ENCODE measurements at regions not wholly inside any gene's neighbourhood (a gene's known extent, or its start where the extent isn't known, plus 50 kb on each side); places are given as distances from the start of the nearest gene placed in this dataset.

DNA sequence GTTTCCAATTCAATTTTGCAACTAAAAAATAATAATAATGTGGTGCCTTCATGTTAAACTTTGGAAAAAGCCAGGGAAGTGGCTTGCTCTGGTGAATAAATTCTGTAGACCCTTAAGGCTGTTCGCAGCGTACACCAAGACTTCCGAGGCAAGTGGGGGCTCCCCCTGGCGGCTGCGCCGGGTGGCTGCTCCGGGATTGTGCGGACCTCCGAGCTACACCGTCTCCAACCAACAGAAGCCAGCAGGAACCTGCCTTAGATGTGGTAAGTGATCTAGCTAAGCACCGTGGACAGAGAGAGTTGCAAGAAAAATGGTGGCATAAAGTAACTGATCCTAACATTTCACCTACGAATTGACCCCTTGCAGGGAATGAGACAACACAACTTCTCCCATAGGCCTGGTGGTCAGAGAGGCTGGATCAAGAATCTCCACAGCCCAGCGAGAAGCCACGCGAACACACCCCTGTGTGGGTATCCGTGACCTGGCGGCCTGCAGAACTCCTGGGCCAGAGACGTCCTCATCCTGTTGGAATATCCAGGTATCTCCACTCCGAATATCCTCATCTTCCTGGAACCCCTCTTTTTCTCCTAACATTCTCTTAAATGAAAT lies 69.6 kb downstream of the TBXT start:
- Histone ChIP-seq H3K27ac (no peak overlapping the region), H3K9me3 (no peaks in the 10 kb centered on the region), H3K36me3 (no peaks in the 10 kb centered on the region), H3K4me1 (ENCODE audit: control insufficient read depth in 1 of 2, low read depth in 2 of 2) (no peaks in the 10 kb centered on the region), H3K4me3 (peak overlapping the region; percentile 30), H3K27me3 (replicated peaks; ENCODE audit: insufficient read depth) (no peaks in the 10 kb centered on the region)
- DNase-seq (ENCODE audit: low spot score) (no peak), ATAC-seq (ENCODE audit: insufficient number of reproducible peaks, low FRiP score, low read depth) (no peak)
- TF ChIP-seq, protein P1, sequence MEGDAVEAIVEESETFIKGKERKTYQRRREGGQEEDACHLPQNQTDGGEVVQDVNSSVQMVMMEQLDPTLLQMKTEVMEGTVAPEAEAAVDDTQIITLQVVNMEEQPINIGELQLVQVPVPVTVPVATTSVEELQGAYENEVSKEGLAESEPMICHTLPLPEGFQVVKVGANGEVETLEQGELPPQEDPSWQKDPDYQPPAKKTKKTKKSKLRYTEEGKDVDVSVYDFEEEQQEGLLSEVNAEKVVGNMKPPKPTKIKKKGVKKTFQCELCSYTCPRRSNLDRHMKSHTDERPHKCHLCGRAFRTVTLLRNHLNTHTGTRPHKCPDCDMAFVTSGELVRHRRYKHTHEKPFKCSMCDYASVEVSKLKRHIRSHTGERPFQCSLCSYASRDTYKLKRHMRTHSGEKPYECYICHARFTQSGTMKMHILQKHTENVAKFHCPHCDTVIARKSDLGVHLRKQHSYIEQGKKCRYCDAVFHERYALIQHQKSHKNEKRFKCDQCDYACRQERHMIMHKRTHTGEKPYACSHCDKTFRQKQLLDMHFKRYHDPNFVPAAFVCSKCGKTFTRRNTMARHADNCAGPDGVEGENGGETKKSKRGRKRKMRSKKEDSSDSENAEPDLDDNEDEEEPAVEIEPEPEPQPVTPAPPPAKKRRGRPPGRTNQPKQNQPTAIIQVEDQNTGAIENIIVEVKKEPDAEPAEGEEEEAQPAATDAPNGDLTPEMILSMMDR (IDR thresholded peaks at IDR 0.05) = peak; percentile 52

DNA sequence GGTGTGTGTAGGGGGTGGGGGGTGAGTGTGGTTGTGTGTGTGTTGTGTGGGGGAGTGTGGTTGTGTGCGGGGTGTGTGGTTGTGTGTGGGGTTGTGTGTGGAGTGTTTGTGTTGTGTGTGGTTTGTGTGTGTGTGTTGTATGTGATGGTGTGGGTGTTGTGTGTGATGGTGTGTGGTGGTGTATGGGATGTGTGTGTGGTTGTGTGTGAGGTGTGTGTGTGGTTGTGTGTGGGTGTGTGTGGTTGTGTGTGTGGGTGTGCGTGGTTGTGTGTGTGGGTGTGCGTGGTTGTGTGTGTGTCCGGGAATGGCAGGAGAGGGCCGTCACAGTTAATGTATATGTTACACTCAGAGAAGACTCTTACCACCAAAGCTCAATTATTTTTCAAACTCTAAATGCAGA lies 79.8 kb downstream of the TBXT start:
- Histone ChIP-seq H3K36me3 (no peaks in the 10 kb centered on the region), H3K4me3 (no peak overlapping the region), H3K4me1 (ENCODE audit: control insufficient read depth in 1 of 2, low read depth in 2 of 2) (no peaks in the 10 kb centered on the region), H3K9me3 (no peaks in the 10 kb centered on the region), H3K27ac (no peak overlapping the region), H3K27me3 (replicated peaks; ENCODE audit: insufficient read depth) (no peaks in the 10 kb centered on the region)
- DNase-seq (ENCODE audit: low spot score) = no peak
- no peak for ATAC-seq (ENCODE audit: insufficient number of reproducible peaks, low FRiP score, low read depth)
- TF ChIP-seq, protein P1 (IDR thresholded peaks at IDR 0.05) = no peak

DNA sequence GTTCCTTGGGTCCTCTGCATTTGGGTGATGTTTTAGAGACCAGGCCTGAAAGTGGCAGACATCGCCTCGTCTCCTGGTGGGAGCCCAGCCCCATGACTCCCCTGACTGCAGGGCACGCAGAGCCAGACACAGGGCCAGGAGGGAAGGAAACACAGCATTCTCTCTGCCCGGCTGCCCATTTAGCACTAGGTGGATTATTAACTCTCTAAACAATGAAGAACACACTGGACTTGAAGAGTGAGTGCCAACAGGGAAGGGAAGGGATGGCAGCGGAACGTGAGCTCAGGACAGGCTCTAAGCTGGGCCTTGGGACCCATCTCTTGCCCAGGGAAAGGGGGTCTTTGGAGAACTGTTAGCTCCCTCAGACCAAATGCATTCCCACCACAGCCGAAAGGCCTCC lies 80.4 kb downstream of the TBXT start:
- Histone ChIP-seq H3K4me3 (no peak overlapping the region), H3K27me3 (replicated peaks; ENCODE audit: insufficient read depth) (no peaks in the 10 kb centered on the region), H3K36me3 (no peaks in the 10 kb centered on the region), H3K4me1 (ENCODE audit: control insufficient read depth in 1 of 2, low read depth in 2 of 2) (no peaks in the 10 kb centered on the region), H3K9me3 (no peaks in the 10 kb centered on the region), H3K27ac (no peak overlapping the region)
- TF ChIP-seq, protein P1 (IDR thresholded peaks at IDR 0.05) = no peak
- DNase-seq (ENCODE audit: low spot score) = no peak
- no peak for ATAC-seq (ENCODE audit: insufficient number of reproducible peaks, low FRiP score, low read depth)

DNA sequence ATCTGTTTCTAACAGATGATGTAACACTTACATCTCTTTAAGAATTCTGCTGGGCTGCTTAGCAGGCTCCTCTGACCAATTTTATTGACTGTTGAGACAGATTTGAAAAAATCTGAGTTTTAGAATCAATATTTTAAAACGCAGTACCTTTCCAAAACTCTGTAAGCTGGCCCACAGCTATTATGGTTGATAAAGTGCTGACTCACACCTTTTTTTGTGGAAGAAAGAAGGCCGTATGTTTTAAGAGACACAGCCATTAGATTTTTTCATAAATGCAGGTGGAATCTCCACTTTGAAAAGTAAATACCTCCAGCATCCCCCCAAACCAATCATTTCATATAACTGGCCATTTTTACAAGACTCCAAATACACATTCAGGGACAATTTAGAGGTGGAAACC lies 82.2 kb downstream of the TBXT start:
- no peaks in the 10 kb centered on the region for H3K27me3 ChIP-seq (replicated peaks; ENCODE audit: insufficient read depth)
- no peaks in the 10 kb centered on the region for H3K36me3 ChIP-seq
- no peak overlapping the region for H3K4me3 ChIP-seq
- no peak for ATAC-seq (ENCODE audit: insufficient number of reproducible peaks, low FRiP score, low read depth)
- DNase-seq (ENCODE audit: low spot score) = no peak
- H3K9me3 ChIP-seq = no peaks in the 10 kb centered on the region
- H3K27ac ChIP-seq = no peak overlapping the region
- no peaks in the 10 kb centered on the region for H3K4me1 ChIP-seq (ENCODE audit: control insufficient read depth in 1 of 2, low read depth in 2 of 2)
- TF ChIP-seq, protein P1 (IDR thresholded peaks at IDR 0.05) = no peak

DNA sequence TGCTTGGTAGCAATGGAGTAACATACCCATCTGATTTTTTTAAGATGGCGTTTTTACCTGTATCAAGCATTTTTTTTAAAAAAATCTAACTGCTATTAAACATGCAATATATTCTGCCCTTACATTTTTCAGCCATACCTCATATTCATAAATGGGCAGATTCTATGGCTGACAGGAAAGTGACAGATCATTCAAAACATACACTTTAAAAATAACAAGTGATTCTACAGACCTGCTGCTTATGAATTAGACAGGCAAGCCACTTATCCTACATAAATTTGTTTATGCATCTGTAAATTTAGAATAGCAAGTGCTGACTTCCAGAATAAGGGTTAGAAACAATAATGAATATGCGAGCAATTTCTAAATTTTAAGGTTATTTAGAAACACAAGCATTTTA lies 82.7 kb downstream of the TBXT start:
- Histone ChIP-seq H3K9me3 (no peaks in the 10 kb centered on the region), H3K4me1 (ENCODE audit: control insufficient read depth in 1 of 2, low read depth in 2 of 2) (no peaks in the 10 kb centered on the region), H3K36me3 (no peaks in the 10 kb centered on the region), H3K27me3 (replicated peaks; ENCODE audit: insufficient read depth) (no peaks in the 10 kb centered on the region), H3K27ac (no peak overlapping the region), H3K4me3 (no peak overlapping the region)
- TF ChIP-seq, protein P1 (IDR thresholded peaks at IDR 0.05) = no peak
- DNase-seq (ENCODE audit: low spot score) (no peak), ATAC-seq (ENCODE audit: insufficient number of reproducible peaks, low FRiP score, low read depth) (no peak)

Data from thoracic aorta (tissue), 2 donors.